HCT116 (cell line): ENCODE measurements at regions not wholly inside any gene's neighbourhood (a gene's known extent, or its start where the extent isn't known, plus 50 kb on each side); places are given as distances from the start of the nearest gene placed in this dataset.

ENCODE experiments used
- ATAC-seq: fragments of 200-7000 bp; cut with Tn5 transposase; 2 replicates; pipeline ENCODE4 v1.9.1; 2020; ENCODE audit warnings: mild to moderate bottlenecking, moderate library complexity
- BruUV-seq: library from RNA; stranded (reverse); fragments of 400-500 nt; replicated peaks from 2 replicates; lab custom pipeline; 2021; lab: Mats Ljungman, UMichigan
- CTCF ChIA-PET: fragments of 300-600 bp; sonication (Branson Sonifier 250); formaldehyde crosslinking; loops from one replicate; lab custom pipeline; 2021; ENCODE audit warnings: antibody characterized with exemption; lab: Charles Lee
- POLR2A ChIA-PET: fragments of 300-600, 350-600 bp; sonication (Branson Sonifier 250); formaldehyde crosslinking; loops from one replicate; lab custom pipeline; 2021; ENCODE audit warnings: antibody characterized with exemption; lab: Charles Lee
- RAD21 ChIA-PET, 2 experiments: fragments of 300-600 bp; sonication (Branson Sonifier 250); formaldehyde crosslinking; loops; one replicate each; lab custom pipeline; 2023; ENCODE audit warnings: low total read pairs in 2 of 2; ENCODE audit not compliant: uncharacterized antibody in 2 of 2, unreplicated experiment in 2 of 2, low non-redundant PET in 1 of 2; lab: Charles Lee
- DNase-seq: peaks from one replicate; pipeline ENCODE4 v3.0.0-alpha.2; 2010; ENCODE audit warnings: low read depth, low spot score
- H2AFZ ChIP-seq: fragments of 200-600 bp; shearing (Covaris generic), sonication (generic); 2 replicates; pipeline ENCODE4 v1.6.1; 2017; ENCODE audit warnings: low read depth, mixed run types, mixed read lengths, antibody characterized with exemption, low read length; ENCODE audit not compliant: poor library complexity, severe bottlenecking
- H3K27ac ChIP-seq: 2 replicates; pipeline ENCODE4 v1.5.1; 2012; ENCODE audit warnings: low read depth, low read length
- H3K27me3 ChIP-seq: fragments of 200-600 bp; sonication (generic); 2 replicates; pipeline ENCODE4 v1.6.1; 2016; ENCODE audit warnings: mixed run types, low read length, mixed read lengths; ENCODE audit not compliant: insufficient read depth
- H3K36me3 ChIP-seq, 2 experiments: fragments of 200-500 bp in 1 of 2; fragments of 200-600 bp in 1 of 2; sonication (Bioruptor generic) in 1 of 2; sonication (generic) in 1 of 2; 2 replicates each; pipeline versions ENCODE4 v1.5.1 to v1.6.1; 2014 to 2016; ENCODE audit warnings: low read length in 2 of 2, inconsistent platforms in 1 of 2, mixed read lengths in 1 of 2, mixed run types in 1 of 2; ENCODE audit not compliant: insufficient read depth in 2 of 2, control insufficient read depth in 1 of 2
- H3K4me1 ChIP-seq, 2 experiments: fragments of 200-600 bp in 1 of 2; sonication (generic) in 1 of 2; 2 replicates each; pipeline versions ENCODE4 v1.5.1 to v1.6.1; 2012 to 2017; ENCODE audit warnings: low read length in 2 of 2, inconsistent platforms in 1 of 2, mild to moderate bottlenecking in 1 of 2, mixed read lengths in 1 of 2, mixed run types in 1 of 2, moderate library complexity in 1 of 2; ENCODE audit not compliant: insufficient read depth in 2 of 2, control insufficient read depth in 1 of 2
- H3K4me2 ChIP-seq: fragments of 200-600 bp; sonication (generic); 2 replicates; pipeline ENCODE4 v1.6.1; 2017; ENCODE audit warnings: mixed run types, low read length, mixed read lengths
- H3K4me3 ChIP-seq, 2 experiments: fragments of 200-600 bp in 1 of 2; sonication (generic) in 1 of 2; replicated peaks in 1 of 2; 2 replicates each; pipeline ENCODE4 v1.5.1; 2011 to 2016; ENCODE audit warnings: low read length in 2 of 2, control low read depth in 1 of 2, low read depth in 1 of 2, mild to moderate bottlenecking in 1 of 2, mixed read lengths in 1 of 2, mixed run types in 1 of 2
- H3K79me2 ChIP-seq: fragments of 200-600 bp; sonication (generic); 2 replicates; pipeline ENCODE4 v1.6.1; 2017; ENCODE audit warnings: mild to moderate bottlenecking, mixed run types, low read length, moderate library complexity, mixed read lengths; ENCODE audit not compliant: insufficient read depth
- H3K9ac ChIP-seq: fragments of 200-600 bp; sonication (generic); 2 replicates; pipeline ENCODE4 v1.6.1; 2016; ENCODE audit warnings: low read length, mixed read lengths
- H3K9me2 ChIP-seq: fragments of 200-600 bp; sonication (generic), shearing (Covaris generic); 2 replicates; pipeline ENCODE4 v1.6.1; 2017; ENCODE audit warnings: mixed run types, mild to moderate bottlenecking, moderate library complexity; ENCODE audit not compliant: insufficient read depth
- H3K9me3 ChIP-seq, 2 experiments: fragments of 200-500 bp in 1 of 2; fragments of 200-600 bp in 1 of 2; sonication (Bioruptor generic) in 1 of 2; sonication (generic) in 1 of 2; 2 replicates each; pipeline ENCODE4 v1.6.1; 2014 to 2017; ENCODE audit warnings: low read length in 2 of 2, mixed read lengths in 2 of 2, inconsistent platforms in 1 of 2, low read depth in 1 of 2, mild to moderate bottlenecking in 1 of 2, mixed run types in 1 of 2, moderate library complexity in 1 of 2; ENCODE audit not compliant: control insufficient read depth in 1 of 2, insufficient read depth in 1 of 2
- H4K20me1 ChIP-seq: fragments of 200-600 bp; sonication (generic), shearing (Covaris generic); 2 replicates; pipeline ENCODE4 v1.6.1; 2017; ENCODE audit warnings: mixed run types, mild to moderate bottlenecking, moderate library complexity; ENCODE audit not compliant: insufficient read depth
- ATF3 ChIP-seq: IDR thresholded peaks from 2 replicates; pipeline ENCODE4 v1.6.1; 2012
- CBX3 ChIP-seq: IDR thresholded peaks from 2 replicates; pipeline ENCODE4 v1.6.1; 2012; ENCODE audit warnings: low read depth
- CEBPB ChIP-seq: IDR thresholded peaks from 2 replicates; pipeline ENCODE4 v1.6.1; 2012; ENCODE audit warnings: low read depth
- EGR1 ChIP-seq: IDR thresholded peaks from 2 replicates; pipeline ENCODE4 v1.6.1; 2012; ENCODE audit warnings: low read depth
- EZH2phosphoT487 ChIP-seq: fragments of 200-600 bp; IDR thresholded peaks from 2 replicates; pipeline ENCODE4 v1.6.1; 2018; ENCODE audit warnings: antibody characterized with exemption, borderline replicate concordance
- FOSL1 ChIP-seq: IDR thresholded peaks from 2 replicates; pipeline ENCODE4 v1.6.1; 2012; ENCODE audit warnings: low read depth
- JUND ChIP-seq: IDR thresholded peaks from 2 replicates; pipeline ENCODE4 v1.6.1; 2012
- POLR2AphosphoS5 ChIP-seq: IDR thresholded peaks from 2 replicates; pipeline ENCODE4 v1.6.1; 2011; ENCODE audit warnings: mild to moderate bottlenecking, low read depth, low read length, moderate library complexity
- RAD21 ChIP-seq: IDR thresholded peaks from 2 replicates; pipeline ENCODE4 v1.6.1; 2012; ENCODE audit warnings: low read depth, mild to moderate bottlenecking
- REST ChIP-seq: IDR thresholded peaks from 2 replicates; pipeline ENCODE4 v1.6.1; 2012; ENCODE audit warnings: low read depth
- TCF7L2 ChIP-seq: IDR thresholded peaks from 2 replicates; pipeline ENCODE4 v1.7.0; 2011; ENCODE audit warnings: borderline replicate concordance, inconsistent platforms; ENCODE audit not compliant: insufficient read depth, insufficient read length; ENCODE audit errors: extremely low read depth
- YY1 ChIP-seq: IDR thresholded peaks from 2 replicates; pipeline ENCODE4 v1.6.1; 2011; ENCODE audit warnings: low read length, low read depth, moderate library complexity, mild to moderate bottlenecking; ENCODE audit not compliant: insufficient replicate concordance; ENCODE audit errors: extremely low read depth
- ZBTB33 ChIP-seq: IDR thresholded peaks from 2 replicates; pipeline ENCODE4 v1.6.1; 2011; ENCODE audit warnings: mild to moderate bottlenecking, low read length, moderate library complexity; ENCODE audit not compliant: insufficient replicate concordance; ENCODE audit errors: extremely low read depth
- ZFX ChIP-seq: fragments of 450-650 bp; IDR thresholded peaks from 2 replicates; pipeline ENCODE4 v1.6.1; 2017
- ZNF274 ChIP-seq: fragments of 200-500 bp; sonication (Bioruptor generic); IDR thresholded peaks from 2 replicates; pipeline ENCODE4 v1.6.1; 2014; ENCODE audit warnings: mild to moderate bottlenecking, low read depth, low read length, inconsistent platforms
- intact Hi-C: fragments of 100-400 bp; cut with micrococcal nuclease; formaldehyde crosslinking; loops from 2 replicates; pipeline ENCODE4 v1.10.0; 2022

- no peak overlapping the region for H3K9ac ChIP-seq
- RAD21 ChIA-PET = no interaction called here
- CTCF ChIA-PET = no interaction called here
- no peak overlapping the region for H2AFZ ChIP-seq
- ATAC-seq (no peak), DNase-seq (no peak)
- H3K9me2 ChIP-seq = no peaks in the 10 kb centered on the region
- no peaks in the 10 kb centered on the region for H3K4me1 ChIP-seq
- no peak overlapping the region for H3K4me2 ChIP-seq
- no peaks in the 10 kb centered on the region for H4K20me1 ChIP-seq
- H3K9me3 ChIP-seq = no peaks in the 10 kb centered on the region; a peak in 1 of 4 replicates
- TF ChIP-seq RAD21 = no peak
- H3K36me3 ChIP-seq = no peaks in the 10 kb centered on the region
- no peaks in the 10 kb centered on the region for H3K79me2 ChIP-seq
- no TSS peak for BruUV-seq
- no peak overlapping the region for H3K4me3 ChIP-seq
- H3K27ac ChIP-seq = no peak overlapping the region
- POLR2A ChIA-PET = no interaction called here
- H3K27me3 ChIP-seq = no peaks in the 10 kb centered on the region
- intact Hi-C loops = no loop called here
Measured at GRCh38 chr12:17017402-17017801, 411.4 kb upstream of the LMO3 start.

- Histone ChIP-seq H3K9ac (no peak overlapping the region), H3K36me3 (no peaks in the 10 kb centered on the region), H3K27me3 (no peaks in the 10 kb centered on the region), H3K9me2 (no peaks in the 10 kb centered on the region), H3K27ac (no peak overlapping the region), H2AFZ (no peak overlapping the region), H3K79me2 (no peaks in the 10 kb centered on the region), H4K20me1 (no peaks in the 10 kb centered on the region), H3K9me3 (no peaks in the 10 kb centered on the region; a peak in 1 of 4 replicates), H3K4me2 (no peak overlapping the region), H3K4me1 (no peaks in the 10 kb centered on the region), H3K4me3 (no peak overlapping the region)
- CTCF ChIA-PET = no interaction called here
- no TSS peak for BruUV-seq
- POLR2A ChIA-PET = no interaction called here
- DNase-seq = no peak
- ATAC-seq = no peak
- intact Hi-C loops = no loop called here
- RAD21 ChIA-PET = no interaction called here
- TF ChIP-seq CBX3 = no peak
- no peak for TF ChIP-seq TCF7L2
- TF ChIP-seq YY1 = no peak
- TF ChIP-seq ZBTB33 = no peak
- no peak for TF ChIP-seq ZFX
- no peak for TF ChIP-seq POLR2AphosphoS5
- no peak for TF ChIP-seq EZH2phosphoT487
- TF ChIP-seq FOSL1 = no peak
- TF ChIP-seq ATF3 = no peak
- TF ChIP-seq CEBPB = no peak
- no peak for TF ChIP-seq REST
- no peak for TF ChIP-seq RAD21
- no peak for TF ChIP-seq EGR1
- TF ChIP-seq JUND = no peak
- no peak for TF ChIP-seq ZNF274
Measured at GRCh38 chr12:17016116-17016864, 410.3 kb upstream of the LMO3 start.
